GM18858 (cell line): ENCODE measurements at regions not wholly inside any gene's neighbourhood (a gene's known extent, or its start where the extent isn't known, plus 50 kb on each side); places are given as distances from the start of the nearest gene placed in this dataset.

Experiments used
- ATAC-seq: cut with Tn5 transposase; IDR thresholded peaks from one replicate; pipeline ENCODE4 v1.9.1; 2021; ENCODE audit not compliant: unreplicated experiment

DNA sequence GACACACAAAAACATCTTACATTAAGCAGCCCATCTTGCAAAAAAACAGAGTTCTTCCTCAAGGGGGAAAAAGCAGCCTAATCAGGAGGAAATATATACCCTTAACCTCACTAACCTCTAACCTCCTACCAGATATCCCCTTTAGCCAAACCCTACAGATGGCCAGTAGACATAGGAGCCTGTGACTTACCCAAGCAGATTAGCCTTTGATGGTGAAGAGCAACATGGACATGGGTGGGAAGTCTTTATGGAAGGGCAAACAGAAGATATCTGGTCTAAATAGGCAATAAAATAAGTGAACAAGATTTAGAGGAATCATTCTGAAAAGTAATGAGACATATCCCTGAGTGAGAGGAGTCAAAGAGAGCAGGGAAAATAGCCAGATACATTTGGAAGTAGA lies 119.4 kb upstream of the ARPP21 start:
- no peak for ATAC-seq

DNA sequence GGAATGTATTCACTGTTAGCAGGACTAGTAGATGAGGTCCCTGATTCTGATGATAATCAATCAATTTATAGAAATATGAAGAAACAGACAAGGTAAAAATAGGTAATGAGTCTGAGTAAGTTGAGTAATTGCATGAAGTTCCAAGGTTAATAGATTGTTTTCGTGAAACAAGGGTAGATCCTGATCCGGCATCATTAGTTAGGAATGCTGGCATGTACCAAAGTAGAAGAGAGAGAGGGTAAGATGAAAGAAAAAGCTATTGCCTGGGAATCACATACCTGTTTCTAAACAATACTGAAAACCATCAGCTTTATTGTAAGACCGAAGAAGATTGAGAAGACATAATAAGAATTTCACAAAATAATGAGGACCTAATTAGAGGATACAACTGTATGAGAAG lies 118.1 kb upstream of the ARPP21 start:
- ATAC-seq = no peak

DNA sequence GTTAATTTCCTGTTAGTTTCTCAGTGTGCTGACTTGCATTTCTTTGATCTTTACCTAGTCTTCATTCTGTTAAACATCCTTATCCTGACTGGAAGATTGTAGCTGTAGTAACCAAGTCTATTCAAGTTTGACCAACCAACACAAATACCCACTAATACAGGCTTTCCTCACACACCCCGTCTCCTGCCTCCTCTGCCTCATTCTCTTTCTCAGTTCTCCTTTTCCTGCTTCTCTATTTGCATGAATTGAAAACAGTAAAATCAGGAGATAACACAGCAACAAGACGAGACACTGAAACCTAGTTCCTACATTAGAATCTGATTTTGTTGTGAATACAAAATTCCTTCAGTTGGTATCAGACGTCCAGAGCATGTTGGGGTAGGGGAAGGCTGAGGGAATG lies 116.9 kb upstream of the ARPP21 start:
- peak; percentile 60 for ATAC-seq

- ATAC-seq = no peak
Measured at GRCh38 chr3:35523074-35523473, 116.3 kb upstream of the ARPP21 start.

- ATAC-seq = no peak
Measured at GRCh38 chr3:35523838-35524237, 115.5 kb upstream of the ARPP21 start.

DNA sequence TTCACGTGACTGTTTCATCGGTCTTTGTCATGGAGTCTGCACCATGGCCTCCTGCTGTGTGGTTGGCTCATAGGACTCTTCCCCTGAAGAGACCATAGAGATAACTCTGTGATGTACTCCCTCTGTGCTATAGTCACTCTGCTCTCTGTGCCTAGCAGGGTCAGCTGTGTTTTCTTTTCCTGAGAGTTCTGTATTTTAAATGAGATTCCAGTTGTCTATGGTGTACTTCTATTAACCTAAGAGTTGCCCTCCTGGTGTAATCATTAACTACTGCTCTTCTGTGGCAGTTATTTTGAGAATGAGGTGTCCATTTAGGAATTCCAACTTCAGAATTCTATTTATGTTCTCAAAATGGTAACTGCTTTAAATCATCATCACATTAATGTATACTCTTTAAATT lies 114.5 kb upstream of the ARPP21 start:
- no peak for ATAC-seq

GRCh38 chr3:35528728-35529127 lies 110.6 kb upstream of the ARPP21 start:
- no peak for ATAC-seq

DNA sequence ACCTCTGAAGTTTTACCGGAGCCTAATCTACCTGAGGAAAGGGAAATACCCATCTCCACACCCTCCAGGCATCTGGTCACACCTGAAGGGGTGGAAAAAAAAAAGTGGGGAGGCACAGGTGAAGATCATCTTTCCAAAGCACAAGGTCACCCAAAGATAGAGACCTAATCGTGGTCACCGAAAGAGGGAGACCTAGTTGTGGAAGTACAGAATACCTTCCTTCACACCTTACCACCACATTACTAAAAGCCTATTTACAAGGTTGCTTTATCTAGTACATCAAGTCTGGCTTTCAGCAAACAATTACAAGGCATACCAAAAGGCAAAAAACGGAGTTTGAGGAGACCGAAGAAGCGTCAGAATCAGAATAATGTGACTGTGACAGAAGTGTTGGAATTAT lies 110.0 kb upstream of the ARPP21 start:
- ATAC-seq = no peak

GRCh38 chr3:35537265-35537664 lies 102.1 kb upstream of the ARPP21 start:
- ATAC-seq = no peak

- no peak for ATAC-seq
Measured at GRCh38 chr3:35544976-35545375, 94.3 kb upstream of the ARPP21 start.

- ATAC-seq = no peak
Measured at GRCh38 chr3:35549690-35550089, 89.6 kb upstream of the ARPP21 start.

- ATAC-seq = no peak
Measured at GRCh38 chr3:35562141-35562540, 77.2 kb upstream of the ARPP21 start.

DNA sequence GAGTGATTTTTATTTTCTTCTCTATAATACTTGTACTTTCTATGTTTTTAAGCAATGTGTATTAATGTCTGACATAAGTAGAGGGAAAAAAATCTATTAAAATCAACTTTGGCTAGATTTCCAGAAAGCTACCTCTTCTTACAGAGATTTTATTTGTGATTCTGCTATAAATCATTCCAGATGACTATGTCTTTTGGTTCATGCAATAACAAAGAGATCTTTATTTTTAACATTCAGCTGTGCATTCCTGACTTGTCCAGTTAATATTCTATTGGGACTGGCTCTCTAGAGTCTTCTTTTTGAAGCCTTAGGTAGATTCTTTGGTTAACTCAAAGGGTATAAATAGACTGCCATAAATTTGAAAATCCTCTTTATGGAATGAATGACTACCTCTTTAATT lies 74.3 kb upstream of the ARPP21 start:
- no peak for ATAC-seq
